Breast epithelium (tissue), 3 donors: ENCODE measurements at regions not wholly inside any gene's neighbourhood (a gene's known extent, or its start where the extent isn't known, plus 50 kb on each side); places are given as distances from the start of the nearest gene placed in this dataset.

Source experiments
- POLR2A ChIP-seq: fragments of 450-650 bp; IDR thresholded peaks from one replicate; pipeline ENCODE4 v1.6.1; 2016; ENCODE audit warnings: antibody characterized with exemption, mild to moderate bottlenecking, moderate library complexity
- TF ChIP-seq, protein P1 (sequence below), 3 donors: fragments of 450-650 bp; IDR thresholded peaks; one replicate each; pipeline ENCODE4 v1.5.1; 2016 to 2017; ENCODE audit warnings: antibody characterized with exemption in 3 of 3, mild to moderate bottlenecking in 3 of 3, moderate library complexity in 3 of 3

- TF ChIP-seq POLR2A: no peak
- TF ChIP-seq, protein P1, sequence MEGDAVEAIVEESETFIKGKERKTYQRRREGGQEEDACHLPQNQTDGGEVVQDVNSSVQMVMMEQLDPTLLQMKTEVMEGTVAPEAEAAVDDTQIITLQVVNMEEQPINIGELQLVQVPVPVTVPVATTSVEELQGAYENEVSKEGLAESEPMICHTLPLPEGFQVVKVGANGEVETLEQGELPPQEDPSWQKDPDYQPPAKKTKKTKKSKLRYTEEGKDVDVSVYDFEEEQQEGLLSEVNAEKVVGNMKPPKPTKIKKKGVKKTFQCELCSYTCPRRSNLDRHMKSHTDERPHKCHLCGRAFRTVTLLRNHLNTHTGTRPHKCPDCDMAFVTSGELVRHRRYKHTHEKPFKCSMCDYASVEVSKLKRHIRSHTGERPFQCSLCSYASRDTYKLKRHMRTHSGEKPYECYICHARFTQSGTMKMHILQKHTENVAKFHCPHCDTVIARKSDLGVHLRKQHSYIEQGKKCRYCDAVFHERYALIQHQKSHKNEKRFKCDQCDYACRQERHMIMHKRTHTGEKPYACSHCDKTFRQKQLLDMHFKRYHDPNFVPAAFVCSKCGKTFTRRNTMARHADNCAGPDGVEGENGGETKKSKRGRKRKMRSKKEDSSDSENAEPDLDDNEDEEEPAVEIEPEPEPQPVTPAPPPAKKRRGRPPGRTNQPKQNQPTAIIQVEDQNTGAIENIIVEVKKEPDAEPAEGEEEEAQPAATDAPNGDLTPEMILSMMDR (IDR thresholded peaks at IDR 0.05): no peak
Measured at GRCh38 chr11:87859636-87860035, 315.6 kb downstream of the RAB38 start.
